Inflammatory macrophage treated with lipopolysaccharide for 4 hours (primary cell): ENCODE measurements at regions not wholly inside any gene's neighbourhood (a gene's known extent, or its start where the extent isn't known, plus 50 kb on each side); places are given as distances from the start of the nearest gene placed in this dataset.

ENCODE experiments used
- DNase-seq: peaks from one replicate; pipeline ENCODE4 v3.0.0-alpha.2; 2020

- no peak for DNase-seq
These were observed 529.7 kb downstream of the DSC3 start for GRCh38 chr18:30512872-30513271.

GRCh38 chr18:30510882-30511281, 531.7 kb downstream of the DSC3 start:
- no peak for DNase-seq

GRCh38 chr18:30501594-30501993, 540.9 kb downstream of the DSC3 start:
- DNase-seq, result no peak

GRCh38 chr18:30500240-30500945, 542.1 kb downstream of the DSC3 start:
- DNase-seq, result no peak

- DNase-seq, result no peak
These were observed 542.8 kb downstream of the DSC3 start for GRCh38 chr18:30499721-30500120.

- no peak for DNase-seq
These were observed 549.9 kb downstream of the DSC3 start for GRCh38 chr18:30492552-30493129.

- peak; percentile 5 for DNase-seq
These were observed 550.6 kb downstream of the DSC3 start for GRCh38 chr18:30491815-30492551.

- DNase-seq, result no peak
These were observed 552.5 kb downstream of the DSC3 start for GRCh38 chr18:30489890-30490643.

GRCh38 chr18:30487962-30488361, 554.6 kb downstream of the DSC3 start:
- no peak for DNase-seq

- no peak for DNase-seq
These were observed 555.7 kb downstream of the DSC3 start for GRCh38 chr18:30486856-30487255.

- DNase-seq, result no peak
These were observed 557.5 kb downstream of the DSC3 start for GRCh38 chr18:30485078-30485477.

GRCh38 chr18:30481871-30482270, 560.7 kb downstream of the DSC3 start:
- no peak for DNase-seq

- no peak for DNase-seq
These were observed 573.5 kb downstream of the DSC3 start for GRCh38 chr18:30469091-30469490.

- DNase-seq, result no peak
These were observed 577.4 kb downstream of the DSC3 start for GRCh38 chr18:30465096-30465495.

GRCh38 chr18:30457156-30457555, 585.4 kb downstream of the DSC3 start:
- no peak for DNase-seq

GRCh38 chr18:30455741-30456140, 586.8 kb downstream of the DSC3 start:
- no peak for DNase-seq

- DNase-seq, result no peak
These were observed 587.6 kb downstream of the DSC3 start for GRCh38 chr18:30454920-30455319.

- no peak for DNase-seq
These were observed 590.6 kb downstream of the DSC3 start for GRCh38 chr18:30451981-30452380.

GRCh38 chr18:30450927-30451326, 591.6 kb downstream of the DSC3 start:
- DNase-seq, result no peak

- DNase-seq, result no peak
These were observed 595.9 kb downstream of the DSC3 start for GRCh38 chr18:30446605-30447004.

- no peak for DNase-seq
These were observed 598.0 kb downstream of the DSC3 start for GRCh38 chr18:30444544-30444943.

GRCh38 chr18:30440351-30440750, 602.2 kb downstream of the DSC3 start:
- DNase-seq, result no peak

GRCh38 chr18:30439174-30439573, 603.4 kb downstream of the DSC3 start:
- DNase-seq, result no peak
